ENCODE measurements at regions not wholly inside any gene's neighbourhood (a gene's known extent, or its start where the extent isn't known, plus 50 kb on each side); places are given as distances from the start of the nearest gene placed in this dataset.

- dilution Hi-C loops (cut with MboI; ENCODE audit: extremely low pct_ligation_motif_present, low sequenced_read_pairs): no loop called here
- ChIA-PET POLR2A (no interaction called here), CTCF (no interaction called here)
- no peaks in the 10 kb centered on the region for H3K9me3 ChIP-seq (replicated peaks; ENCODE audit: control insufficient read depth, insufficient read depth, low read length)
- H2AFZ ChIP-seq (ENCODE audit: low read depth, low read length): no peak overlapping the region
- H3K9ac ChIP-seq (replicated peaks; ENCODE audit: extremely low read depth, insufficient read depth, low read length): no peak overlapping the region
- H3K9me1 ChIP-seq (replicated peaks; ENCODE audit: control insufficient read depth, extremely low read depth, insufficient read depth, low read length): no peaks in the 10 kb centered on the region
- H3K79me2 ChIP-seq (ENCODE audit: control insufficient read depth, insufficient read depth, low read length): no peaks in the 10 kb centered on the region
- intact Hi-C loops (cut with micrococcal nuclease): no loop called here
- H3K27ac ChIP-seq (ENCODE audit: insufficient read depth, low read depth, low read length): no peak overlapping the region
- no peak for FAIRE-seq
- H3K27me3 ChIP-seq (ENCODE audit: control insufficient read depth in 2 of 2, insufficient read depth in 2 of 2, low read length in 2 of 2): no peaks in the 10 kb centered on the region
- TF ChIP-seq CTCF (IDR thresholded peaks at IDR 0.05; ENCODE audit: extremely low read depth in 1 of 2, insufficient read depth in 1 of 2, low read depth in 1 of 2, low read length in 2 of 2) (no peak), EZH2 (IDR thresholded peaks at IDR 0.05; ENCODE audit: borderline replicate concordance, low read depth, low read length, severe bottlenecking) (no peak), MAX (IDR thresholded peaks at IDR 0.05; ENCODE audit: insufficient read depth, insufficient read length) (no peak), MYC (IDR thresholded peaks at IDR 0.05; ENCODE audit: low read depth, low read length) (no peak)
- no peaks in the 10 kb centered on the region for H4K20me1 ChIP-seq (replicated peaks; ENCODE audit: control insufficient read depth, extremely low read depth, insufficient read depth, low read length)
- no peaks in the 10 kb centered on the region for H3K36me3 ChIP-seq (ENCODE audit: control insufficient read depth in 2 of 2, extremely low read depth in 1 of 2, insufficient read depth in 2 of 2, low read length in 2 of 2)
- DNase-seq (ENCODE audit: low read depth, low spot score): no peak
- no peaks in the 10 kb centered on the region for H3K4me1 ChIP-seq (ENCODE audit: control insufficient read depth, extremely low read depth, insufficient read depth, low read length)
- H3K4me3 ChIP-seq (replicated peaks in 1 of 3; ENCODE audit: insufficient read depth in 1 of 3, low read depth in 1 of 3, low read length in 3 of 3): no peak overlapping the region
- BruUV-seq (replicated peaks): no TSS peak
- H3K4me2 ChIP-seq (ENCODE audit: insufficient read depth, low read length): no peak overlapping the region
Measured at GRCh38 chr13:61850794-61851193, 435.1 kb upstream of the PCDH20 start.

- no peaks in the 10 kb centered on the region for H3K27me3 ChIP-seq (ENCODE audit: control insufficient read depth in 2 of 2, insufficient read depth in 2 of 2, low read length in 2 of 2)
- BruUV-seq (replicated peaks): no TSS peak
- DNase-seq (ENCODE audit: low read depth, low spot score) (no peak), FAIRE-seq (no peak)
- POLR2A ChIA-PET: no interaction called here
- intact Hi-C loops (cut with micrococcal nuclease): no loop called here
- no peak overlapping the region for H2AFZ ChIP-seq (ENCODE audit: low read depth, low read length)
- dilution Hi-C loops (cut with MboI; ENCODE audit: extremely low pct_ligation_motif_present, low sequenced_read_pairs): no loop called here
- no peaks in the 10 kb centered on the region for H3K36me3 ChIP-seq (ENCODE audit: control insufficient read depth in 2 of 2, extremely low read depth in 1 of 2, insufficient read depth in 2 of 2, low read length in 2 of 2)
- no peaks in the 10 kb centered on the region for H3K9me3 ChIP-seq (replicated peaks; ENCODE audit: control insufficient read depth, insufficient read depth, low read length)
- H3K4me1 ChIP-seq (ENCODE audit: control insufficient read depth, extremely low read depth, insufficient read depth, low read length): no peaks in the 10 kb centered on the region
- H3K27ac ChIP-seq (ENCODE audit: insufficient read depth, low read depth, low read length): no peak overlapping the region
- no peaks in the 10 kb centered on the region for H3K9me1 ChIP-seq (replicated peaks; ENCODE audit: control insufficient read depth, extremely low read depth, insufficient read depth, low read length)
- H3K79me2 ChIP-seq (ENCODE audit: control insufficient read depth, insufficient read depth, low read length): no peaks in the 10 kb centered on the region
- H3K9ac ChIP-seq (replicated peaks; ENCODE audit: extremely low read depth, insufficient read depth, low read length): no peak overlapping the region
- no peaks in the 10 kb centered on the region for H4K20me1 ChIP-seq (replicated peaks; ENCODE audit: control insufficient read depth, extremely low read depth, insufficient read depth, low read length)
- no peak overlapping the region for H3K4me2 ChIP-seq (ENCODE audit: insufficient read depth, low read length)
- TF ChIP-seq CTCF (IDR thresholded peaks at IDR 0.05; ENCODE audit: extremely low read depth in 1 of 2, insufficient read depth in 1 of 2, low read depth in 1 of 2, low read length in 2 of 2) (no peak), FOS (IDR thresholded peaks at IDR 0.05; ENCODE audit: borderline replicate concordance, insufficient read depth, low read length) (no peak), GATA2 (IDR thresholded peaks at IDR 0.05; ENCODE audit: insufficient read depth, insufficient read length, low read depth, low read length) (no peak), MYC (IDR thresholded peaks at IDR 0.05; ENCODE audit: low read depth, low read length) (no peak), JUN (IDR thresholded peaks at IDR 0.05; ENCODE audit: borderline replicate concordance, insufficient read depth, insufficient read length, low read depth) (no peak), POLR2A (IDR thresholded peaks at IDR 0.05; ENCODE audit: low read depth, low read length) (no peak), EZH2 (IDR thresholded peaks at IDR 0.05; ENCODE audit: borderline replicate concordance, low read depth, low read length, severe bottlenecking) (no peak), MAX (IDR thresholded peaks at IDR 0.05; ENCODE audit: insufficient read depth, insufficient read length) (no peak), POLR2AphosphoS5 (IDR thresholded peaks at IDR 0.05; ENCODE audit: insufficient read depth, low read depth, low read length) (no peak)
- CTCF ChIA-PET: no interaction called here
- no peak overlapping the region for H3K4me3 ChIP-seq (replicated peaks in 1 of 3; ENCODE audit: insufficient read depth in 1 of 3, low read depth in 1 of 3, low read length in 3 of 3)
Measured at GRCh38 chr13:61838568-61838967, 422.9 kb upstream of the PCDH20 start.

All from endothelial cell of umbilical vein (primary cell).